Endometrial microvascular endothelial cells (primary cell): ENCODE measurements at regions not wholly inside any gene's neighbourhood (a gene's known extent, or its start where the extent isn't known, plus 50 kb on each side); places are given as distances from the start of the nearest gene placed in this dataset.

Experiments
- in situ Hi-C: cut with HindIII; loops from 2 replicates; pipeline ENCODE4 v1.10.0; 2017; ENCODE audit warnings: low sequenced_read_pairs, low pct_unique_long_range_greater_than_20kb; ENCODE audit errors: inconsistent ontology term

- in situ Hi-C loops = no loop called here
Observed at GRCh38 chr12:124726596-124727263, 136.9 kb downstream of the SCARB1 start.

- in situ Hi-C loops = no loop called here
Observed at GRCh38 chr12:124725597-124726237, 137.9 kb downstream of the SCARB1 start.

GRCh38 chr12:124725099-124725498, 138.6 kb downstream of the SCARB1 start:
- in situ Hi-C loops = no loop called here

- in situ Hi-C loops = no loop called here
Observed at GRCh38 chr12:124722878-124723277, 140.8 kb downstream of the SCARB1 start.

- in situ Hi-C loops = no loop called here
Observed at GRCh38 chr12:124721501-124722162, 142.0 kb downstream of the SCARB1 start.

GRCh38 chr12:124720681-124721500, 142.8 kb downstream of the SCARB1 start:
- in situ Hi-C loops = no loop called here

GRCh38 chr12:124720004-124720680, 143.5 kb downstream of the SCARB1 start:
- in situ Hi-C loops = no loop called here

- in situ Hi-C loops = no loop called here
Observed at GRCh38 chr12:124719231-124719630, 144.4 kb downstream of the SCARB1 start.

- in situ Hi-C loops = no loop called here
Observed at GRCh38 chr12:124718458-124718857, 145.2 kb downstream of the SCARB1 start.

GRCh38 chr12:124718036-124718435, 145.6 kb downstream of the SCARB1 start:
- in situ Hi-C loops = no loop called here

- in situ Hi-C loops = no loop called here
Observed at GRCh38 chr12:124717318-124717717, 146.3 kb downstream of the SCARB1 start.

GRCh38 chr12:124716208-124717130, 147.2 kb downstream of the SCARB1 start:
- in situ Hi-C loops = no loop called here

- in situ Hi-C loops = no loop called here
Observed at GRCh38 chr12:124715121-124715990, 147.9 kb upstream of the NCOR2 start.

- in situ Hi-C loops = no loop called here
Observed at GRCh38 chr12:124713436-124714082, 146.1 kb upstream of the NCOR2 start.

GRCh38 chr12:124713041-124713435, 145.6 kb upstream of the NCOR2 start:
- in situ Hi-C loops = no loop called here

GRCh38 chr12:124711344-124711743, 143.9 kb upstream of the NCOR2 start:
- in situ Hi-C loops = no loop called here
